ENCODE measurements at regions not wholly inside any gene's neighbourhood (a gene's known extent, or its start where the extent isn't known, plus 50 kb on each side); places are given as distances from the start of the nearest gene placed in this dataset.
A peak's percentile ranks its signal among the peaks of the same experiment; 100 is the strongest.

DNA sequence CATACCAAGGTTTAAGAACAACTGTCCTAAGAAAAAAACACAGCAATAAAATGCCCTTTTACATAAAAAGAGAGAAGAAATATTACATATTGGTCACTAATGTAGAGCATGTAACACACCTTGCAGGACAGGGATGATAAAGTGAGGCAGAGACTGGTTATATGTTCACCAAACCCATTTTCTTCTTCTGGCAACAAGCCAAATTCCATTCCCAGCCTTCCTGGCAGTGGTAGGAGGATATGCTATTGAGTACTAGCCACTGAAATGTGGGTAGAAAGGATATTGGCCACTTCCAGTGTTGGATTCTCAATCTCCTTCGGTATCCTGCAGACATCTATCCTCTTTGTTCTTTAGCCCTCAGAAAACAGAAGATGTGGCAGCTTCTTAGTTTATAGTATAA is 105.2 kb upstream of the SHISA6 start:
- ATAC-seq = no peak
- peak; percentile 74 for TF ChIP-seq NFIC (IDR thresholded peaks at IDR 0.05)
- TF ChIP-seq MCM3 (IDR thresholded peaks at IDR 0.05) = no peak
- TF ChIP-seq NFIX (CRISPR knock-in tag; IDR thresholded peaks at IDR 0.05; ENCODE audit: low read depth) = peak; percentile 41; the same call in 1 of the 2 replicates
- TF ChIP-seq SMARCE1 (IDR thresholded peaks at IDR 0.05) = no peak
- TF ChIP-seq ZNF263 (CRISPR knock-in tag; IDR thresholded peaks at IDR 0.05; ENCODE audit: borderline replicate concordance) = no peak
- no peak for TF ChIP-seq ATF1 (CRISPR knock-in tag; IDR thresholded peaks at IDR 0.05)
- no peak for TF ChIP-seq ATF1 (tag; IDR thresholded peaks at IDR 0.05)

DNA sequence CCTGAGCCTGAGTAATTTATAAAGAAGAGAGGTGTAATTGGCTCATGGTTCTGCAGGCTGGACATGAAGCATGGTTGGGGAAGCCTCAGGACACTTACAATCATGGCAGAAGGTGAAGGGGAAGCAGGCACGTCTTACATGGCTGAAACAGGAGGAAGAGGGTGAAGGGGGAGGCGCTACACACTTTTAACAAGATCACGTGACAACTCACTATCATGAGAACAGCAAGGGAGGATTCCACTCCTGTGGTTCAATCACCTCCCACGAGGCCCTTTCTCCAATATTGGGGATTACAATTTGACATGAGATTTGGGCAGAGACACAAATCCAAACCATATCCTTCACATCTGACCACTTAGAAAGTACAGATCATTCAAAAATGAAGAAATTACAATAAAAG is 110.6 kb upstream of the SHISA6 start:
- WGBS (ENCODE audit: insufficient coverage, low coverage, missing lambda C conversion rate) = 0% methylated on average over 3 of the region's 4 CpGs
- DNase-seq (ENCODE audit: extremely low read depth in 1 of 4, low spot score in 3 of 4) = no peak
- H3K4me3 ChIP-seq = no peak overlapping the region
- H3K4me1 ChIP-seq (replicated peaks in 1 of 2; ENCODE audit: control insufficient read depth in 2 of 2, insufficient read depth in 2 of 2, low read length in 2 of 2) = no peaks in the 10 kb centered on the region
- POLR2A ChIA-PET = no interaction called here
- no peaks in the 10 kb centered on the region for H3K79me2 ChIP-seq (ENCODE audit: control insufficient read depth, insufficient read depth, low read length)
- H3K9me3 ChIP-seq (replicated peaks; ENCODE audit: control insufficient read depth, insufficient read depth, low read depth, low read length) = no peaks in the 10 kb centered on the region
- no peak overlapping the region for H3K4me2 ChIP-seq (ENCODE audit: insufficient read depth, low read length)
- no peak for FAIRE-seq
- H3K9ac ChIP-seq (ENCODE audit: insufficient read depth in 1 of 2, low read depth in 2 of 2, low read length in 2 of 2) = no peak overlapping the region
- no peak for ATAC-seq
- no peaks in the 10 kb centered on the region for H4K20me1 ChIP-seq (replicated peaks; ENCODE audit: control insufficient read depth, insufficient read depth, low read length)
- no peaks in the 10 kb centered on the region for H3K27me3 ChIP-seq (ENCODE audit: control insufficient read depth in 2 of 2, insufficient read depth in 2 of 2, low read length in 2 of 2)
- BruUV-seq (replicated peaks) = no TSS peak
- TF ChIP-seq, protein P1, sequence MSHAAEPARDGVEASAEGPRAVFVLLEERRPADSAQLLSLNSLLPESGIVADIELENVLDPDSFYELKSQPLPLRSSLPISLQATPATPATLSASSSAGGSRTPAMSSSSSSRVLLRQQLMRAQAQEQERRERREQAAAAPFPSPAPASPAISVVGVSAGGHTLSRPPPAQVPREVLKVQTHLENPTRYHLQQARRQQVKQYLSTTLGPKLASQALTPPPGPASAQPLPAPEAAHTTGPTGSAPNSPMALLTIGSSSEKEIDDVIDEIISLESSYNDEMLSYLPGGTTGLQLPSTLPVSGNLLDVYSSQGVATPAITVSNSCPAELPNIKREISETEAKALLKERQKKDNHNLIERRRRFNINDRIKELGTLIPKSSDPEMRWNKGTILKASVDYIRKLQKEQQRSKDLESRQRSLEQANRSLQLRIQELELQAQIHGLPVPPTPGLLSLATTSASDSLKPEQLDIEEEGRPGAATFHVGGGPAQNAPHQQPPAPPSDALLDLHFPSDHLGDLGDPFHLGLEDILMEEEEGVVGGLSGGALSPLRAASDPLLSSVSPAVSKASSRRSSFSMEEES (CRISPR knock-in tag; IDR thresholded peaks at IDR 0.05) = peak; percentile 68
- no peak for TF ChIP-seq MIER1 (IDR thresholded peaks at IDR 0.05; ENCODE audit: low read depth)
- no peak overlapping the region for H2AFZ ChIP-seq (ENCODE audit: low read depth, low read length)
- intact Hi-C loops (cut with micrococcal nuclease) (no loop called here), in situ Hi-C loops (cut with MboI) (no loop called here)
- no peaks in the 10 kb centered on the region for H3K36me3 ChIP-seq (ENCODE audit: control insufficient read depth, insufficient read depth, low read length)
- H3K27ac ChIP-seq (ENCODE audit: extremely low read depth, low read depth, low read length) = no peak overlapping the region
- no peaks in the 10 kb centered on the region for H3K9me1 ChIP-seq (ENCODE audit: control insufficient read depth, insufficient read depth, low read length)
- CTCF ChIA-PET (ENCODE audit: low intra/inter-chr PET ratio) = no interaction called here

More for the DNA sequence above, 105.2 kb upstream of the SHISA6 start:
- FAIRE-seq (no peak), DNase-seq (ENCODE audit: extremely low read depth in 1 of 4, low spot score in 3 of 4) (no peak)
- POLR2A ChIA-PET = no interaction called here
- Histone ChIP-seq H3K4me2 (ENCODE audit: insufficient read depth, low read length) (no peak overlapping the region), H3K79me2 (ENCODE audit: control insufficient read depth, insufficient read depth, low read length) (no peaks in the 10 kb centered on the region), H3K9me3 (replicated peaks; ENCODE audit: control insufficient read depth, insufficient read depth, low read depth, low read length) (no peaks in the 10 kb centered on the region), H3K36me3 (ENCODE audit: control insufficient read depth, insufficient read depth, low read length) (no peaks in the 10 kb centered on the region), H3K9me1 (ENCODE audit: control insufficient read depth, insufficient read depth, low read length) (no peaks in the 10 kb centered on the region), H4K20me1 (replicated peaks; ENCODE audit: control insufficient read depth, insufficient read depth, low read length) (no peaks in the 10 kb centered on the region), H3K9ac (ENCODE audit: insufficient read depth in 1 of 2, low read depth in 2 of 2, low read length in 2 of 2) (no peak overlapping the region), H3K4me1 (replicated peaks in 1 of 2; ENCODE audit: control insufficient read depth in 2 of 2, insufficient read depth in 2 of 2, low read length in 2 of 2) (no peaks in the 10 kb centered on the region), H2AFZ (ENCODE audit: low read depth, low read length) (no peak overlapping the region), H3K27ac (ENCODE audit: extremely low read depth, low read depth, low read length) (no peak overlapping the region), H3K27me3 (ENCODE audit: control insufficient read depth in 2 of 2, insufficient read depth in 2 of 2, low read length in 2 of 2) (no peaks in the 10 kb centered on the region), H3K4me3 (no peak overlapping the region)
- CTCF ChIA-PET (ENCODE audit: low intra/inter-chr PET ratio) = no interaction called here
- in situ Hi-C loops (cut with MboI) = no loop called here
- WGBS (ENCODE audit: insufficient coverage, low coverage, missing lambda C conversion rate) = 0% methylated on average over 1 of the region's 1 CpG
- intact Hi-C loops (cut with micrococcal nuclease) = no loop called here
- BruUV-seq (replicated peaks) = no TSS peak
